ENCODE measurements at regions not wholly inside any gene's neighbourhood (a gene's known extent, or its start where the extent isn't known, plus 50 kb on each side); places are given as distances from the start of the nearest gene placed in this dataset.
A peak's percentile ranks its signal among the peaks of the same experiment; 100 is the strongest.

- in situ Hi-C loops (cut with HindIII; ENCODE audit: low pct_unique_long_range_greater_than_20kb, low sequenced_read_pairs) (no loop called here), intact Hi-C loops (cut with micrococcal nuclease; ENCODE audit: unreplicated experiment) (no loop called here)
- ATAC-seq: no peak
- no TSS peak for BruUV-seq (replicated peaks)
- Histone ChIP-seq H3K27me3 (ENCODE audit: control insufficient read depth, insufficient read depth, low read length) (no peaks in the 10 kb centered on the region), H3K36me3 (ENCODE audit: control insufficient read depth, insufficient read depth, low read length) (no peaks in the 10 kb centered on the region), H3K4me1 (ENCODE audit: control insufficient read depth, insufficient read depth, low read length) (no peaks in the 10 kb centered on the region), H3K27ac (ENCODE audit: low read length) (no peak overlapping the region), H3K4me3 (ENCODE audit: low read depth in 2 of 2, low read length in 2 of 2) (no peak overlapping the region), H3K9me3 (ENCODE audit: control insufficient read depth, insufficient read depth, low read depth, low read length) (no peaks in the 10 kb centered on the region)
- POLR2A ChIA-PET: no interaction called here
- DNase-seq (ENCODE audit: low read depth, low spot score): peak; percentile 2
- CTCF ChIA-PET: no interaction called here
- TF ChIP-seq POLR2AphosphoS5 (IDR thresholded peaks at IDR 0.05; ENCODE audit: low read depth, low read length) (no peak), SIN3A (IDR thresholded peaks at IDR 0.05; ENCODE audit: borderline replicate concordance, insufficient read depth, low read depth, low read length) (no peak), TCF7L2 (IDR thresholded peaks at IDR 0.05; ENCODE audit: low read depth, low read length) (no peak)
These were observed 246.1 kb upstream of the TNP1 start for GRCh38 chr2:217105733-217106649.

GRCh38 chr2:217103752-217104545 lies 244.1 kb upstream of the TNP1 start:
- Histone ChIP-seq H3K27ac (ENCODE audit: low read length) (no peak overlapping the region), H3K4me1 (ENCODE audit: control insufficient read depth, insufficient read depth, low read length) (no peaks in the 10 kb centered on the region), H3K9me3 (ENCODE audit: control insufficient read depth, insufficient read depth, low read depth, low read length) (no peaks in the 10 kb centered on the region), H3K4me3 (ENCODE audit: low read depth in 2 of 2, low read length in 2 of 2) (no peak overlapping the region), H3K36me3 (ENCODE audit: control insufficient read depth, insufficient read depth, low read length) (no peaks in the 10 kb centered on the region), H3K27me3 (ENCODE audit: control insufficient read depth, insufficient read depth, low read length) (no peaks in the 10 kb centered on the region)
- ATAC-seq: no peak
- no peak for DNase-seq (ENCODE audit: low read depth, low spot score)
- BruUV-seq (replicated peaks): no TSS peak
- ChIA-PET POLR2A (no interaction called here), CTCF (no interaction called here)
- no peak for TF ChIP-seq REST (IDR thresholded peaks at IDR 0.05; ENCODE audit: insufficient read depth in 1 of 2, low read depth in 2 of 2, low read length in 1 of 2)
- TF ChIP-seq POLR2AphosphoS5 (IDR thresholded peaks at IDR 0.05; ENCODE audit: low read depth, low read length): no peak
- TF ChIP-seq TCF7L2 (IDR thresholded peaks at IDR 0.05; ENCODE audit: low read depth, low read length): no peak
- TF ChIP-seq CTCF (IDR thresholded peaks at IDR 0.05): no peak
- TF ChIP-seq SIN3A (IDR thresholded peaks at IDR 0.05; ENCODE audit: borderline replicate concordance, insufficient read depth, low read depth, low read length): no peak
- intact Hi-C loops (cut with micrococcal nuclease; ENCODE audit: unreplicated experiment) (no loop called here), in situ Hi-C loops (cut with HindIII; ENCODE audit: low pct_unique_long_range_greater_than_20kb, low sequenced_read_pairs) (no loop called here)

Measured in Panc1 (cell line).